ENCODE measurements at regions not wholly inside any gene's neighbourhood (a gene's known extent, or its start where the extent isn't known, plus 50 kb on each side); places are given as distances from the start of the nearest gene placed in this dataset.

DNA sequence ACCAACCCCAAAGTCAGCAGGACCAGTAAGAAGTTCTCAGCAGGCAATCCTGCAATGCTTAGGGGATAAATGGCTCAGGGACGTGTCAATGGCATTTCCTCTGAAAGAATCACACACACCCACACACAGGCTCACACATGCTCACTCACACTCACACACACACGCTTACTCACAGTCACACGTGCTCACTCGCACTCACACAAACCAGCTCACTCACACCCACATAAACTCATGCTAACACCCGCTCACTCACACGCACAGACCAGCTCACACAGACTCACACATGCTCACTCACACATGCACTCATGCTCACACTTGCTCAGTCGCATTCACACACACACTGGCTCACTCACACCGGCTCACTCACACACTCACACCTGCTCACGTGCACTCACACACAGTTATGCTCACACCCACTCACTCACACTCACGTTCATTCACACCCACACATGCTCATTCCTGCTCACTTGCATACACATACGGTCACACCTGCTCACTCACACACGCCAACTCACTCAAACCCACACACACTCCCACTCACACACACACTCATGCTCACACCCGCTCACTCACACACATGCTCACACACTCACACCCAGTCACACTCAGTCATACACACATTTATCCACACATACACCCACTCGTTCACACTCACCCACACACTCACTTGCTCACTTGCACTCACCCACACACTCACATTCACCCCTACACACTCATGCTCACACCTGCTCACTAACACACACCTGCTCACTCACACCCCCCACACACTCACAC is 436.8 kb downstream of the BCL11B start:
- DNase-seq = no peak

DNA sequence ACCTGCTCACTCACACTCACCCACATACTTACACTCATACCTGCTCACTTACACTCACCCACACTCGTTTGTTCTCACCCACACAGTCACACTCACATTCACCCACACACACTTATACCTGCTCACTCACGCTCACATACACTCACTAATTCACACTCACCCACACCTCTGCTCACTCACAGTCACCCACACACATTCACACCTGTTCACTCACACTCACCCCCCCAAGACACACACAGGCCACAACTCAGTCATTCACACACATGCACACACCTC is 436.2 kb downstream of the BCL11B start:
- no peak for DNase-seq

DNA sequence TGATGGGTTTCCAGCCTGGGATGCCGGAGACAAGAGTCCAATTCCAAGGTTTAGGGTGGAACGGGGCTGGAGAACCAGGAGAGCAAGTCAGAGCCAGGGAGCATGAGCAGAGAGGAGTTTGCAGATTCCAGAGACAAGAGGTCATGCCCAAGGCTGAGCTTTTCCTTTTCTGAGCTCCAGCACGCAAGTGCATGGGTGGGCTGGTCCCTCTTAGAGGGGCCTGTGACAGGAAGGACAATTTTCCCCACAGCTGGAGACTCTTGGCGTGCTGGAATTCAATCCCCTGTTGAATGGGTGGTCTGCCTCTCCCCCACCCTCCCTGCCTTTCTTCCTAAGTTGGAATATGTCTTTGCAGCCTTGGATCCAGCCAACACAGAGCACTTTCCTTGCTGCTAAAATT is 431.9 kb downstream of the BCL11B start:
- no peak for DNase-seq

DNA sequence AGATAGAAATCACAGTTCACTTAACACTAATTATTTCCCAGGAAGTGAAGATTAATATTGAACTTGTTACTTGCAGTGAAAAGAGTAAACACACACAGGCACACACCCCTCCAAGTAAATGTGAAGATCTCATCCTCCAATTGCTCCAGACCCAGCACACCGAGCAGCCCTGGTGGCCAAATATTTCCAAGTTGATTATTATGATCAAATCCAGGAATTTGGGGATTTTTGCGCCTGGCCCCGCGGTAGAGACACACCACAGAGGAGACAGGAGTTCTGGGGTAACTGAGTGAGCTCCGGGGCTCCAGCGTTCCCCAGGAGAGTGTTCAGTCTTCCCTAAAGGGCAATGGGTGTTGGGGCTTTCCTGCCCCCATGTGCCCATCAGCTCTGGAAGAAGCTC is 431.5 kb downstream of the BCL11B start:
- DNase-seq = no peak

DNA sequence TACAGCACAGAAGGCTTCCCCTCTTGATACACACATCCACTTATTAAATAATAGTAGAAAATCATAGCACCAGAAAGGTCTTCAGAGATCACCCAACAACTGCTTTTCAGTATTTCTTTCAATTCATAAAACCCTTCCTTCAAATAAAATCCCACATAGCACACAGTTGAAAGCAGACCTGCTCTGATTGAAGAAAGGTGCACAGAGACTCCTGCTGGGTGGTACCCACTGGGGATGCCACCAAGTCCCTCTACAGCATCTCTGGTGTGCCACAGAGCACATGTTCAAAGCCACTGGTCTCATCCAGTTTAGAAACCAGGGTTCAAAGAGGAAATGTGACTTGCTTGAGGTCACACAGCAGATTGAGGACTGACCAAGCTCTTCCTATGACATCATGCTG is 427.5 kb downstream of the BCL11B start:
- no peak for DNase-seq

DNA sequence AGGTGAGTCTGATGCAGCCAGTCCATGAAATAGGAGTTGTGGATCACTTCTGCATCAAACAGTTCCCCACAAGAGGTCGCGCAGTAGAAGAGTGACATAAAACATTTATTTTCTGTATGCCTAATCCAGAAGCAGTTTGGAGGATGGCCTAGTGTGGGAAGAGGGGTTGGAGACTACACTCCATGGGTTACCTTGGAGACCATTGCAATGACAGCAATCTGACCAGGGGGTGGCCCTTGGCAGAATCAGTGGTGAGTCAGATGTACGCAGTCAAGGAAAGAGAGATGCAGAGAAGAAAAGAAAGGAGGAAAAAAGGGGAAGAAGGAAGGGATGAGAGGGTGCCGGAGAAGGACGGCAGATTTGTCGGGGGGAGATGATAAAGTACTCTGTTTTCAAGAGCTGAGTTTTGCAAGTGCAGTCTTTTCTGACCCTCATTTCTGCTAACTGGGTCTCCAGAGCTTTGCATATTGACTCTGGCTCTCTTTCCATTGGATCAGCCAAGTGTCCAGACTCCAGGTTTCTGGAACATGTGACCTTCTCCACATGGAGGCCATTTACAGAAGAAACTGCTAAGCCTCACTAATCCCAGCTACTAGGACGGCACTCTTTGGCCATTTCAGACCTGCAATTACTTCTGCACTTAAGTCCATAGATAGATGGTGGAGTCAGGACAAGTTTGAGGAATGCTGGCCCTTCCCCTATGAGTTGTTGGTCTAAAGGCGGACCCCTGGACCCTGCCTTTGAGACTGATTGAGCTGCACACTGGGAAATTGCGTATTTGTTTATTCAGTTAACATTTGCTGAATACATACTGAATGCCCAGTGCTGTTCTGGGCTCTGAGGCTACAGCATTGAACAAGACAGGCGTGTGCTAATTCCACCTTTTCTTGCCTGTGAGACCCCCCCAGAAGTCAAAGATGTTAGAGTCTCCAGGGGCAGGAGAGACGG is 424.2 kb downstream of the BCL11B start:
- no peak for DNase-seq

DNA sequence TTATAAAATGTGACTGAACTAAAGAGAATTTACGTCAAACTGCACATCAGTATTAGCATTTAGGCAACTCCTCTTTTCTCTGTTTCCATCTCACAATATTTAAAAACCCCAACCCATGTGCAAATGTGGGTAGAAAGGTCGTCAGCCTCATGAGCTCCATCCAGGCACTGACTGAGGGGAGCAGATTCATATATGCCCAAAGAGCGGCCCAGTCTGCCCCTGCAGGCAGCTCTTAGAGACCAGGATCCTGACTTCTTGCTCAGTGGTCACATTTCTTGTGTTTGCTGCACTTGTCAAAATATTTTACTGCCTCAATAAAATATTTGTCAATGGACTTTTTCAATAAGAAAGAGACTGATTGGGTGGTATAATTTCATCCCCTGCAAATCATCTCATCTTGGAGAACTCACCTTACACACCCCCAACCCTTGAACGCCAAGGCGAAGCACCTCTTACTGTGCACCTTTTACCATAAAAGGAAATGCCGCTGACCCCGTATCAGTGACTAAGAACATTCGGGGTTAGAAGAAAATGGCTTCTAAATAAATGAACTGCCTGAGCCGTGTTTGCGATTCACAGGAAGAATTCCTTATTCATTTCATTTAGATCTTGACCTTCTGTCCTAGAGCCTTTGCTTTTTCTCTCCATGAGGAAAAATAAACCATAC is 418.8 kb downstream of the BCL11B start:
- no peak for DNase-seq

DNA sequence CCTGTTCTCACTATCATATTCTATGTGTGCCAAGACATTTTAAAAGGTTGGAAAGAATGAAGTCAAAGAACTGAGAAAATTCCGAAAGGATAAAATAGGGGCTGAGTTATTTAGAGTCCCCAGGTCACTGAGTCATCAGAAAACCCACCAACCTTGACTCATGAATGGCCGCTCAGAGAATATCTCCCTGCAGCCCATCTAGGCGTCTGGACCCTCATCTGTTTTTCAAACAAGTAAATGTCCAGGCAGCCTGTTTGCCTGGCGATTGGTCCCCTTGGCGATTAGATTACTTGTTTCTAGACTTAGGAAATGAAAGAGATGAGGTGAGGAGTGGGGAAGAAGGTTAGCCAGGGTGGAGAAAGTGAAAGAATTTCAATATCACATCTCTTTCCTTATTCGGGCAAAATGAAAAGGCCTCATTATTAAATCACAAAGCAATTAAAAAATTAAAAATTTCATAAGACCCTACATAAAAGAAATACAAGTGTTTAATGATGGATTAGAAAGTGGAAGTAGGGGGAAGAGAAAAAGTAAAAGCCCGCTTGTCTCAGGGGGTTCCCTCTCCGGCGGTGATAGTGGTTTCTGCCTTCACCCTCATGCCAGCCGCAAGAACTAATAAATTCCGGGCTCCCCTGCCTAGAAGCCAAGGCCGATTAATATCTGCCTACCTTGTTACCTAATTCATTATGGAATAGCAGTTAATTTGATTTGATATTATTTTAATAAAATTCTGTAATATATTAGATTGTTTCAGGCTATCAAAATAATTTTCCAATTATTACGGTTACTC is 415.9 kb downstream of the BCL11B start:
- no peak for DNase-seq

DNA sequence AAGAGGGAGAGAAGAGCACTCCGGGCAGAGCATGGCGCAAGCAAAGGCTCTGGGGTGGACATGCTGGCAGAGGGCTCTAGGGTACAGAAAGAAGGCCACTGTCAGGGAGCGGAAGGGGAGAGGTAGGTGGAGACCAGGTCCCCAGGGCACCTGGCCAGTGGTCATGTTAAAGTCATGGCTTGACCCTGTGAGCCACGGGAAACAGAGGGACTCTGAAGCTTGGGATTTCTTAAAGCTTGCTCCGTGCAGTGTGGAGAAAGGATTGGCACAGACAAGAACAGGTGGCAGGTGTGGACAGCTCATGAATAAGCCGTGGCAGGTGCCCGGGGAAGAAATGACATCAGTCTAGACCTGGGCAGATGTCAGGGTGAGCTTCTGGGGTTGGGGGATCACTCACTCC is 413.8 kb downstream of the BCL11B start:
- no peak for DNase-seq

DNA sequence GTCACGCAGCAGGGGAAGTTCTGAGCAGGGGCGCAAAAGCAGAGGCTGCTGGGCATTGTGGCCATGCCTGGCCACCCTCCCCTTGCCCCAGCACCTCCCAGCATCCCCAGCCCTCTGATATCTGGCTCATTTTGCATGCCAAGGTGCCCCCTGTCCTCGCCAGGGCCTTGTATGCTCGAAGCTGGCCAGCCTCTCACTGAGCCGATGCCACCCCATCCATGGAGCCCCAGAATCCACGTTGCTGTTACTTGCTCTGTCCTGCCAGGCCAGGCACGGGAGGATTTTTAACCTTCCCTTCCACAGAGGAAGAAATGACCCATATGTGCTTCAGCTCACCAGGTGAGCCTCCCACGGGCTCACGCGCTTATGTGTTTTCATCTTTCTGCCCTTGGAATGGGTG is 413.4 kb downstream of the BCL11B start:
- no peak for DNase-seq

DNA sequence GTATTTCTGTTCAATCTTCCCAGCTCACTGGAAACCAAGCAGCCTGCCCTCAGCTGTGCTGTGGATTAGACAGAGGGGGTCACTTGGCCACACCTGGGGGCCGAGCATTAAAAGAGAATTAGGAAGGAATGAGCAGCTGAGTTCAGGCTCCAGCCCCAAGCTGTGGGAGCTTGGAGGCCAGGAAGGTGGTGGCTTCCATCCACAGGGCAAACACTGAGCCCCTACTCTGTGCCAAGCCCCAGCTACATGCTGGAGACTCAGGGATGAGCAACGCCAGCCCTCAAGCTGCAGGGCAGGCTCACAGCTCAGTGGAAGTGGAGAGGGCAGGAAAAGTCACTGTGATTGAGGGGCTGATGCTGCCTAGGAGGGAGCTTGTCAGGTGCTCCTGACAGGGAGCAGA is 412.7 kb downstream of the BCL11B start:
- no peak for DNase-seq

DNA sequence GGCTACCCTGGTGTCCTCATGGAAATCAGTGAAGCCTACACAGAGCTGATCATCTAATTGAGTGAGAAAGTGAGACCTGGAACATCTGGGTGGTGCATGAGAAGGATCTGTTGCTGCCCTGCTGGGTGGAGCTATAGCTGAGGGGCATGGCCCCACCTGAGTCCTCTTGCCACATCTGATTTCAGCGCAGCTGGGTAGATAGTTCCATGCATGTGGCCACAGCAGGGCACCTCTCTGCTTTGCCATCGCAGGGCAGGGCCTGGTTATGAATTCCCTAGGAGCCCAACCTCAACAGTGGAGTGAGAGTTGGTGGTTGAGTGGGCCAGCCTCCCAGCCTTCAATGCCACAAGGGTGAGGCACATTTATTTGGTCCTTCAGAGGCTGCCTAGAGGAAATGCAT is 407.8 kb downstream of the BCL11B start:
- no peak for DNase-seq

DNA sequence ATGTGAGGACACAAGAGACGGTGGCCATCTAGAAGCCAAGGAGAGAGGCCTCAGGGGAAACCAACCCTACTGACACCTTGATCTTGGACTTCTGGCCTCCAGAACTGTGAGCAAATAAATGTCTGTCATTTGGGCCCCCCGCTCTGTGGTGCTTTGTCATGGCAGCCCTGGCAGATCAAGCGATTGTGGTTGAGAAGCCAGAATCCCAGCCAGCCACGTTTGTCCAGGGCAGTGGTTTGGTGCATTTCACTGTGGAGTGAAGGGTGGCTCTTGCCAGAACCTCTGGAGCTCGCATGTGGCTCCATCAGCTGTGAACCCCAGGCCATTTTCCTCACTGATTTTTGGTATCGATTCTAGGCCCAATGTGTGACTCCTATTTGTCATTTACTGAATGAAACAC is 404.9 kb downstream of the BCL11B start:
- DNase-seq = no peak

DNA sequence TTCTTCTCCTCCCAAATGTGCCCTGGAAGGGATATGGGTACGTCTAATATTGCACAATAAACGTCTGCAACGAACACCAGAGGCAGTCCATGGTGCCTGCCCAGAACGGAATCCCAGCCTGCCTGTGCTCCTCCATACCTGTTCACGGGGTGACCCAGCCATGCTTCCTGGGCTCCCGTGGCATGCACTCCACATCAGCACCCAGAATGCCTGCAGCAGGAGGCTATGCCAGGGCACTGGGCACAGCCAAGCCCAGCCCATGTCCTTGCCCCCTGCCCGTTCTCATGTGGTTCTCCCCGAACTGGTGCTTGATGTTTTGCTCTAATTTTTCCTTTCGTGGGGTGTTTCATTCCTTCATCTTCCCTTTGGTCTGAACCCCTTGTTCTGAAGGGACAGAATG is 404.3 kb downstream of the BCL11B start:
- no peak for DNase-seq

DNA sequence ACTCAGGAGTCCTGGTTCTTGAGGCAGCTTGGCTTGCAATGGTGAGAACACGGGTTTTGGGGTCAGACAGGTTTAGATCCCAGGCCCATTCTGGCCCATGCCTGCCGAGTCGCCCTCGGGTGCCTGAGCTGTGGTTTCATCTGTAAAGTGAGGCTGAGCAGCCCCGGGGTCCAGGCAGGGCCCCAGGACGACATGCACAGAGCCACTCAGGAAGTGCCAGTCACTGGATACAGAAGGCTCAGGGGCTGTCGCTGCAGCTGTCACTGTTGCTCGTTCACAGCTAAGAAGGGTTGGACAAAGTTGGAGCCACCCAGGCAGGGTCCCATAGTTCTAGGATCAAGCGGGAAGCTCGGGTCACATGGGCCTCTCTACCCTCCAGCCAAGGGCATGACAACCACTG is 403.1 kb downstream of the BCL11B start:
- DNase-seq = no peak

DNA sequence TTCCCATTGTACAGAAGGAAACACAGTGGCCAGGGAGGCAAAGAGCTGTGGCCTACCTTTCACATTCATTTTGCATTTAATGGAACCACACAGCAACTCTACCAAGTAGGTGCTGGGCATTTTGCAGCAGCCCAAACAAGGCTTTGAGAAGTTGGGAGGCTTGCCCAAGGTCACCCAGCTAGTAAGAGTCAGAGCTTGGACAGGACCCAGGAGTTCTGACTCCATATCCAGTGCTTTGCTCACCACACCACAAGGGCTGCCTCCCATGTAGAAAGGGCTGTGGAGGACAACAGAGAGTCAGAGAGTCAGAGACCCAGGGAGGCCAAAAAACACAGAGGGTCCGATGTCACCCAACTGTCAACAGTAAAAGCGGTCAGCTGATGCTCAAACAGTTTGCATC is 400.2 kb downstream of the BCL11B start:
- DNase-seq = no peak

DNA sequence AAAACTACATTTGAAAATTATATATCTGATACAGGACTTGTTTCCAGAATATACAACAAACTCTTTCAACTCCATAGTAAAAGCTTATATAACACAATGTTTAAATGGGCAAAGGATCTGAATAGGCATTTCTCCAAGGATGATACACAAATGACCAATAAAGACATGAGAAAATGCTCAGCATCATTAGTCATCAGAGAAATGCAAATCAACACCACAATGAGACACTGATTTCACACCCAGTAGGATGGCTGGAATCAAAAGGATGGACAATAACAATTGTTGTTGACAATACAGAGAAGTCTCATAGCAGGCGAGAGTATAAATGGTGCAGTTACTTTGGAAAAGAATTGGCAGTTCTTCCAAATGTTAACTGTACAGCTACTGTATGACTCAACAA is 394.9 kb downstream of the BCL11B start:
- no peak for DNase-seq

DNA sequence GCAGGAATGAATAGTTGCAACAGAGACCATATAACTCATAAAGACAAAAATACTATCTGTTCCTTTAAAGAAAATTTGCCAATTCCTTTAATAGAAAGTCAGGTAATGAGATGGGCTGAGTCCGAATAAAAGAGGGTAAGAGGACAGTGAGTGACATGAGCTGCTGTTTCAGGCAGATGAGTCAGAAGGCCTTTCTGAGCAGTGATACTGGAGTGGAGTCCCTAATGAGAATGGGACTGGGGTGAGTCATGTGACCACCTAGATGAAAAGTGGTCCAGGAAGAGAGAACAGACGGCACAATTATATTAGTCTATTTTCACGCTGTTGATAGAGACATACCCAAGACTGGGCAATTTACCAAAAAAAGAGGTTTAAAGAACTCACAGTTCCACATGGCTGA is 393.7 kb downstream of the BCL11B start:
- no peak for DNase-seq

DNA sequence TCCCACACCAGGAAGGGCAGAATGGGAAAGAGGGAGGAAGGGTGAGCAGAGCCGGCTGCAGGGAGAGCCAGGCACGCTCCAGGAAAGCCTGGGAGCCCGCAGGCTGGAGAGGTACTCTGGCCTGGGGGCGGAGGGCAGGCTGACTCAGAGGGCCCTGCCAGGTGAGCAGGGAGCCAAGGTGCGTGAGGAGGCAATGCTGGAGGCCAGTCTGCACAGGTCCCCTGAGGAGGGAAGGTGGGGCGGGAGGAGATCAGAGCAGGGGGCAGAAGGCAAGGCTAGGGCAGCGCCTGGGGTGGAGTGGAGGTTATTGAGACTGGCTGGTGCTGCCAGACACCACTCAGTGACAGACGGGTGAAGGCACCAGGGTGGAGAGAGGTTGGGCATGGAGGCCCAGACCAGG is 385.0 kb downstream of the BCL11B start:
- no peak for DNase-seq

DNA sequence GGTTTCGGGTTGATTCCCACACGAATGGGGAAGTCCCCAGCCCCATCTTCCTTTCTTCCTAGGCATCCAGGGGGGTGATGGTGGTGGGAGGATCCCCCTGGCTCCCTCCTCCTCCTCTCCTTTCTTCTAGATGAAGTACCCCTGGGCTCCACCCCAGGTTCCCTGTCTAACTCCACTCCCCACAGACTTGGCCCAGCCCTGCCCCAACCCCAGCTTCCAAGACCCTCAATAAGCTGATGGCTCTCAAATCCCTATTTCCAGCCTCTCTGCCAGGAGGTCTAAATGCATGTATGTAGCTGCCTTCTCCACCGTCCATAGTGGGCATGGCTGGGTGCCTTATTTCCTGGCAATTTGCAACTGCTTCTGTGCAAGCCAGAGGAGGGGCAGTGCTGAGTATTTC is 383.7 kb downstream of the BCL11B start:
- DNase-seq = no peak

DNA sequence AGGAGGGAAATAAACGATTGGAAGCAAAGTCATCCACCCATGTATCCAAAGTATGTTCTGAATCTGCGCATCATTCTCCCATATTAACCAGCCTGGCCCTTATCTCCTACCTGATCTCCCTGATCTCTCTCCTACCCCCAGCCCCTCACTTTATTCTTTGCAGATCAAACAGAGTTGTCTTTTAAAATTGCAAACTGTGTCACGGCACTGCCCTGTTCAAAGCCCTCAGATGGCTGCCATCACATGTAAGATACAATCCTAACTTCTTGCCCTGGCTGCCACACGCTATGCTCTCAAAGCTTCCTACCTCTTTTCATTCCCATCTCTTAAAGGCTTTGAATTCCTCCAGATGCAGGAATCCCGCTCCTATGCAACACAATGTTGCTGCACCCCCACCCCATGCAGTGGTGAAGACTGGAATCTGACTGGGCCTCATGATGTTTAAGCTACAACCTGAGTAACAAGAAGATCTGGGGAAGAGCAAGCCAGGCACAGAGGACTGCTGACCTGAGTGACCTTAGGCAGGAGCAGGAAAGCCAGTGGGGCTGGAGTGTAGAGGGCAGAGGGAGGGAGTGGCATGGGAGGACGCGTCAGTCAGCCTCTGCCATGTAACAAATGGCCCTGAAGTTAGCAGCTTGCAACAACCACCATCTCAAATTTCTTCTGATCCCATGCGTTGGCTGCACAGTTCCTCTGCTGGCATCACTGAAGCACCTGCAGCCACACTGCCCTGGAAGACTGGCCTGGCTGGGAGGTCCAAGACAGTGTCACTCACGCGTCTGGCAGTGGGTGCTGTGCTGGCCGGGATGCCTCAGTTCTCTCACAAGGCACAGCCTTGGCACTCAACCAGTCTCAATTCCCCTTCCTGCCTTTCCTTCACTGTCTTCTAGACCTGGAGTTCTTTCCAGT is 382.8 kb downstream of the BCL11B start:
- DNase-seq = no peak

DNA sequence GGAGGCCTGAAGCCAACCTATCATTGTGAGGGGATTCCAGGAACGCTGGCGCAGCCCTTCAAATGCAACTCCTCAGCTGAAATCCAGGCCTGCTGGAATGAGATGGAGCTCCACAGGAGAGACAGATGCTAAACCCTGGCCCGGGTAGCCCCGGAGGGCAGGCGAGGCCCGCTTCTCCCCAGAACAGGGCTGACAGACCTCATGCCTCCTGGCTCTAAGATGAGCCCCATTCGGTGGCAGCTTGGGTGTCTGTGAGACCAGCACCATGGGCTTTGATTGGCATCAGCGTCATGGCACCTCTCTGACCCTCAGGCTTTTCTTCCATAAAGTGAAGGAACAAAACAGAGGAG is 382.2 kb downstream of the BCL11B start:
- no peak for DNase-seq
